GM12878 (cell line): ENCODE measurements at regions not wholly inside any gene's neighbourhood (a gene's known extent, or its start where the extent isn't known, plus 50 kb on each side); places are given as distances from the start of the nearest gene placed in this dataset.

Experiments used
- CEBPB ChIP-seq, 2 experiments: fragments of 150-350 bp in 1 of 2; IDR thresholded peaks; 2 replicates each; pipeline ENCODE4 v1.6.1; 2012 to 2014; ENCODE audit warnings: low read depth in 2 of 2, low read length in 2 of 2, borderline replicate concordance in 1 of 2, inconsistent platforms in 1 of 2
- NBN ChIP-seq: fragments of 450-650 bp; IDR thresholded peaks from 2 replicates; pipeline ENCODE4 v1.6.1; 2016
- SIX5 ChIP-seq: IDR thresholded peaks from 2 replicates; pipeline ENCODE4 v1.6.1; 2011; ENCODE audit warnings: mild to moderate bottlenecking, low read depth, low read length, moderate library complexity; ENCODE audit not compliant: severe bottlenecking
- SMAD5 ChIP-seq: IDR thresholded peaks from 2 replicates; pipeline ENCODE4 v1.6.1; 2016; ENCODE audit warnings: antibody characterized with exemption, low read depth
- TF ChIP-seq, protein P1 (sequence below), 3 experiments: IDR thresholded peaks in 2 of 3; conservative IDR thresholded peaks in 1 of 3; 2 replicates each; pipeline ENCODE4 v1.5.1; 2011; ENCODE audit warnings: low read depth in 3 of 3, low read length in 3 of 3, mild to moderate bottlenecking in 3 of 3, control low read depth in 2 of 3, moderate library complexity in 2 of 3, inconsistent platforms in 1 of 3, mixed read lengths in 1 of 3; ENCODE audit not compliant: control insufficient read depth in 2 of 3, insufficient read depth in 1 of 3; ENCODE audit errors: extremely low read depth in 1 of 3
- TF ChIP-seq, protein P2 (sequence below): IDR thresholded peaks from 2 replicates; pipeline ENCODE4 v1.6.1; 2011; ENCODE audit warnings: low read depth, low read length, improper control_type of control experiment, borderline replicate concordance
- TF ChIP-seq, protein P3 (sequence below): fragments of 450-650 bp; IDR thresholded peaks from 2 replicates; pipeline ENCODE4 v1.6.1; 2016; ENCODE audit warnings: mild to moderate bottlenecking

DNA sequence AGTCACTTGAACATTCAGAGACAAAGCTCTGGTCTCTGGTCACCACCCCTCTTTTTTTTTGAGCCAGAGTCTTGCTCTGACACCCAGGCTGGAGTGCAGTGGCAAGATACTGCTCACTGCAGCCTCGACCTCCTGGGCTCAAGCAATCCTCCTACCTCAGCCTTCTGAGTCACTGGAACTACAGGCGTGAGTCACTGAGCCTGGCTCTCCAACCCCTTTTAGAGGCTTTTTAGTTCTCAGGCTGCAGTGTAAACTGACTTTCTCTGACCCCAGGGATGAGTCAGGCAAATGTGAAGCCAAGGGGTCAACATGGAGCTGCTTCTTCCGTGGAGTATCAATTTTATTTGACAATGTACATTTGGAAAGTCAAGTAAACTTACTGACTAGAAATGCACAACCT is 229.2 kb downstream of the PTTG2 start:
- TF ChIP-seq, protein P1, sequence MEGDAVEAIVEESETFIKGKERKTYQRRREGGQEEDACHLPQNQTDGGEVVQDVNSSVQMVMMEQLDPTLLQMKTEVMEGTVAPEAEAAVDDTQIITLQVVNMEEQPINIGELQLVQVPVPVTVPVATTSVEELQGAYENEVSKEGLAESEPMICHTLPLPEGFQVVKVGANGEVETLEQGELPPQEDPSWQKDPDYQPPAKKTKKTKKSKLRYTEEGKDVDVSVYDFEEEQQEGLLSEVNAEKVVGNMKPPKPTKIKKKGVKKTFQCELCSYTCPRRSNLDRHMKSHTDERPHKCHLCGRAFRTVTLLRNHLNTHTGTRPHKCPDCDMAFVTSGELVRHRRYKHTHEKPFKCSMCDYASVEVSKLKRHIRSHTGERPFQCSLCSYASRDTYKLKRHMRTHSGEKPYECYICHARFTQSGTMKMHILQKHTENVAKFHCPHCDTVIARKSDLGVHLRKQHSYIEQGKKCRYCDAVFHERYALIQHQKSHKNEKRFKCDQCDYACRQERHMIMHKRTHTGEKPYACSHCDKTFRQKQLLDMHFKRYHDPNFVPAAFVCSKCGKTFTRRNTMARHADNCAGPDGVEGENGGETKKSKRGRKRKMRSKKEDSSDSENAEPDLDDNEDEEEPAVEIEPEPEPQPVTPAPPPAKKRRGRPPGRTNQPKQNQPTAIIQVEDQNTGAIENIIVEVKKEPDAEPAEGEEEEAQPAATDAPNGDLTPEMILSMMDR (IDR thresholded peaks at IDR 0.05 in 2 of 3, conservative IDR thresholded peaks at IDR 0.05 in 1 of 3; ENCODE audit: control insufficient read depth in 2 of 3, extremely low read depth in 1 of 3, insufficient read depth in 1 of 3, low read depth in 3 of 3, low read length in 3 of 3) = no peak
- TF ChIP-seq, protein P2, sequence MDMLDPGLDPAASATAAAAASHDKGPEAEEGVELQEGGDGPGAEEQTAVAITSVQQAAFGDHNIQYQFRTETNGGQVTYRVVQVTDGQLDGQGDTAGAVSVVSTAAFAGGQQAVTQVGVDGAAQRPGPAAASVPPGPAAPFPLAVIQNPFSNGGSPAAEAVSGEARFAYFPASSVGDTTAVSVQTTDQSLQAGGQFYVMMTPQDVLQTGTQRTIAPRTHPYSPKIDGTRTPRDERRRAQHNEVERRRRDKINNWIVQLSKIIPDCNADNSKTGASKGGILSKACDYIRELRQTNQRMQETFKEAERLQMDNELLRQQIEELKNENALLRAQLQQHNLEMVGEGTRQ = no peak
- TF ChIP-seq SIX5 = no peak
- TF ChIP-seq, protein P3, sequence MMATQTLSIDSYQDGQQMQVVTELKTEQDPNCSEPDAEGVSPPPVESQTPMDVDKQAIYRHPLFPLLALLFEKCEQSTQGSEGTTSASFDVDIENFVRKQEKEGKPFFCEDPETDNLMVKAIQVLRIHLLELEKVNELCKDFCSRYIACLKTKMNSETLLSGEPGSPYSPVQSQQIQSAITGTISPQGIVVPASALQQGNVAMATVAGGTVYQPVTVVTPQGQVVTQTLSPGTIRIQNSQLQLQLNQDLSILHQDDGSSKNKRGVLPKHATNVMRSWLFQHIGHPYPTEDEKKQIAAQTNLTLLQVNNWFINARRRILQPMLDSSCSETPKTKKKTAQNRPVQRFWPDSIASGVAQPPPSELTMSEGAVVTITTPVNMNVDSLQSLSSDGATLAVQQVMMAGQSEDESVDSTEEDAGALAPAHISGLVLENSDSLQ = no peak
- no peak for TF ChIP-seq NBN
- TF ChIP-seq SMAD5 = no peak
- no peak for TF ChIP-seq CEBPB (IDR thresholded peaks at IDR 0.05; ENCODE audit: borderline replicate concordance in 1 of 2, low read depth in 2 of 2, low read length in 2 of 2)
